Heart left ventricle (tissue), 13 donors: ENCODE measurements at regions not wholly inside any gene's neighbourhood (a gene's known extent, or its start where the extent isn't known, plus 50 kb on each side); places are given as distances from the start of the nearest gene placed in this dataset.

Experiments
- POLR2A ChIP-seq, 2 donors: fragments of 450-650 bp; IDR thresholded peaks; one replicate each; pipeline ENCODE4 v1.6.1; 2017; ENCODE audit warnings: antibody characterized with exemption in 2 of 2, mild to moderate bottlenecking in 2 of 2, moderate library complexity in 2 of 2
- TF ChIP-seq, protein P1 (sequence below), 12 donors: fragments of 200-600 bp; sonication (generic) in 4 of 12; IDR thresholded peaks; one replicate each; pipeline versions ENCODE4 v1.5.0 to v1.8.0; 2018 to 2022; ENCODE audit warnings: antibody characterized with exemption in 12 of 12, mild to moderate bottlenecking in 5 of 12
- donor health status: ischemic (EF 13 %, LVEDD 7.1; RV severe dilation, severe dysfunction).
- donor health status: DM: no; HTN: yes; CAD: no.
- donor health status: DM: no; HTN: no; CAD: no.
- donor health status: ischemic (EF 25% LVEDD 6.9; RV normal size, moderate dysfunction).
- donor health status: ischemic (EF 25% LVEDD 5.7; RV mildly dilated, moderate dysfunction).
- donor health status: ischemic (EF 35%, LVEDD 5.7; RV mildly dilated, moderate dysfunction).
- donor health status: nonischemic (EF 11% LVEDD 7.7; RV severe dilation, severe dysfunction).
- donor health status: DM: yes; HTN: yes; CAD: no.
- donor health status: PGD.
- donor health status: ischemic (EF 29% LVEDD 5.4; RV normal size, mild dysfunction).
- donor health status: nonischemic (EF 23%, LVEDD 6.1; RV moderate dilation, normal function).

- TF ChIP-seq, protein P1, sequence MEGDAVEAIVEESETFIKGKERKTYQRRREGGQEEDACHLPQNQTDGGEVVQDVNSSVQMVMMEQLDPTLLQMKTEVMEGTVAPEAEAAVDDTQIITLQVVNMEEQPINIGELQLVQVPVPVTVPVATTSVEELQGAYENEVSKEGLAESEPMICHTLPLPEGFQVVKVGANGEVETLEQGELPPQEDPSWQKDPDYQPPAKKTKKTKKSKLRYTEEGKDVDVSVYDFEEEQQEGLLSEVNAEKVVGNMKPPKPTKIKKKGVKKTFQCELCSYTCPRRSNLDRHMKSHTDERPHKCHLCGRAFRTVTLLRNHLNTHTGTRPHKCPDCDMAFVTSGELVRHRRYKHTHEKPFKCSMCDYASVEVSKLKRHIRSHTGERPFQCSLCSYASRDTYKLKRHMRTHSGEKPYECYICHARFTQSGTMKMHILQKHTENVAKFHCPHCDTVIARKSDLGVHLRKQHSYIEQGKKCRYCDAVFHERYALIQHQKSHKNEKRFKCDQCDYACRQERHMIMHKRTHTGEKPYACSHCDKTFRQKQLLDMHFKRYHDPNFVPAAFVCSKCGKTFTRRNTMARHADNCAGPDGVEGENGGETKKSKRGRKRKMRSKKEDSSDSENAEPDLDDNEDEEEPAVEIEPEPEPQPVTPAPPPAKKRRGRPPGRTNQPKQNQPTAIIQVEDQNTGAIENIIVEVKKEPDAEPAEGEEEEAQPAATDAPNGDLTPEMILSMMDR (IDR thresholded peaks at IDR 0.05): no peak
- TF ChIP-seq POLR2A (IDR thresholded peaks at IDR 0.05): no peak
Measured at GRCh38 chr4:120524237-120524636, 398.3 kb downstream of the PRDM5 start.
